Smooth muscle cell (in vitro differentiated cells): ENCODE measurements at regions not wholly inside any gene's neighbourhood (a gene's known extent, or its start where the extent isn't known, plus 50 kb on each side); places are given as distances from the start of the nearest gene placed in this dataset.
A peak's percentile ranks its signal among the peaks of the same experiment; 100 is the strongest.

Experiments
- DNase-seq: peaks from one replicate; lab custom pipeline; 2025; ENCODE audit not compliant: unreplicated experiment; lab: John Stamatoyannopoulos, UW
- H2AFZ ChIP-seq: fragments of 200-600 bp; sonication (generic); 2 replicates; pipeline ENCODE4 v1.6.0; 2016; ENCODE audit warnings: antibody characterized with exemption, low read depth, mild to moderate bottlenecking
- H3F3A ChIP-seq: fragments of 200-600 bp; sonication (generic); 2 replicates; pipeline ENCODE4 v1.6.0; 2017; ENCODE audit warnings: antibody characterized with exemption, low read depth
- H3K27ac ChIP-seq: fragments of 200-600 bp; sonication (generic); 2 replicates; pipeline ENCODE4 v1.5.1; 2016; ENCODE audit warnings: low read depth, mild to moderate bottlenecking
- H3K27me3 ChIP-seq: fragments of 200-600 bp; sonication (generic); 2 replicates; pipeline ENCODE4 v1.6.1; 2016; ENCODE audit warnings: low read depth, mild to moderate bottlenecking
- H3K36me3 ChIP-seq: fragments of 200-600 bp; sonication (generic); 2 replicates; pipeline ENCODE4 v1.5.1; 2016; ENCODE audit warnings: low read depth
- H3K4me1 ChIP-seq: fragments of 200-600 bp; sonication (generic); 2 replicates; pipeline ENCODE4 v1.5.1; 2016; ENCODE audit warnings: low read depth
- H3K4me2 ChIP-seq: fragments of 200-600 bp; sonication (generic); 2 replicates; pipeline ENCODE4 v1.6.0; 2016; ENCODE audit warnings: mild to moderate bottlenecking
- H3K4me3 ChIP-seq: fragments of 200-600 bp; sonication (generic); 2 replicates; pipeline ENCODE4 v1.5.1; 2016; ENCODE audit warnings: mild to moderate bottlenecking
- H3K79me2 ChIP-seq: fragments of 200-600 bp; sonication (generic); 2 replicates; pipeline ENCODE4 v1.6.0; 2016; ENCODE audit warnings: low read depth, mild to moderate bottlenecking
- H3K9ac ChIP-seq: fragments of 200-600 bp; sonication (generic); 2 replicates; pipeline ENCODE4 v1.6.0; 2016; ENCODE audit warnings: low read depth
- H3K9me3 ChIP-seq: fragments of 200-600 bp; sonication (generic); replicated peaks from 2 replicates; pipeline ENCODE4 v1.5.1; 2016; ENCODE audit warnings: low read depth
- H4K20me1 ChIP-seq: fragments of 200-600 bp; sonication (generic); 2 replicates; pipeline ENCODE4 v1.6.0; 2016; ENCODE audit warnings: low read depth
- CTCF ChIP-seq: fragments of 200-600 bp; sonication (generic); IDR thresholded peaks from 2 replicates; pipeline ENCODE4 v1.5.1; 2017; ENCODE audit warnings: borderline replicate concordance, mild to moderate bottlenecking, antibody characterized with exemption; ENCODE audit not compliant: insufficient read depth, poor library complexity, severe bottlenecking
- WGBS: methylation state at CpG from one replicate; pipeline ENCODE4 v1.1.7; 2016; ENCODE audit warnings: low lambda C conversion rate; 5-methylcytosine and 5-hydroxymethylcytosine counted together

GRCh38 chr1:105337420-105337819, 1587.7 kb downstream of the AMY1C start:
- Histone ChIP-seq H3K27ac (no peak overlapping the region), H3K4me2 (no peak overlapping the region), H3F3A (no peaks in the 10 kb centered on the region), H3K9ac (no peak overlapping the region), H2AFZ (no peak overlapping the region), H3K4me3 (no peak overlapping the region), H3K36me3 (no peaks in the 10 kb centered on the region), H4K20me1 (no peaks in the 10 kb centered on the region), H3K27me3 (no peaks in the 10 kb centered on the region), H3K4me1 (no peaks in the 10 kb centered on the region), H3K9me3 (no peaks in the 10 kb centered on the region), H3K79me2 (no peaks in the 10 kb centered on the region)
- no peak for TF ChIP-seq CTCF
- DNase-seq = no peak

- Histone ChIP-seq H3K9me3 (no peaks in the 10 kb centered on the region), H3K36me3 (no peaks in the 10 kb centered on the region), H3K27ac (no peak overlapping the region), H3K79me2 (no peaks in the 10 kb centered on the region), H3K4me1 (no peaks in the 10 kb centered on the region), H3K4me3 (no peak overlapping the region), H3K27me3 (no peaks in the 10 kb centered on the region), H2AFZ (no peak overlapping the region), H3K9ac (no peak overlapping the region), H3F3A (no peaks in the 10 kb centered on the region), H3K4me2 (no peak overlapping the region), H4K20me1 (no peaks in the 10 kb centered on the region)
- 87% methylated on average over 2 of the region's 2 CpGs for whole genome bisulfite sequencing
- TF ChIP-seq CTCF = no peak
- no peak for DNase-seq
Measured at GRCh38 chr1:105343317-105343716, 1593.6 kb downstream of the AMY1C start.

- Histone ChIP-seq H3K4me3 (no peak overlapping the region), H3K27me3 (no peaks in the 10 kb centered on the region), H4K20me1 (no peaks in the 10 kb centered on the region), H3K4me1 (no peaks in the 10 kb centered on the region), H3K4me2 (no peak overlapping the region), H3K9me3 (no peaks in the 10 kb centered on the region), H3F3A (no peaks in the 10 kb centered on the region), H3K79me2 (no peaks in the 10 kb centered on the region), H3K36me3 (no peaks in the 10 kb centered on the region), H2AFZ (peak overlapping the region; percentile 1), H3K27ac (no peak overlapping the region), H3K9ac (no peak overlapping the region)
- no peak for TF ChIP-seq CTCF
- DNase-seq = no peak
- 25% methylated on average over 1 of the region's 1 CpG for WGBS
Measured at GRCh38 chr1:105359457-105359856, 1609.8 kb downstream of the AMY1C start.

GRCh38 chr1:105362438-105362837, 1612.7 kb downstream of the AMY1C start:
- H3K9me3 ChIP-seq = no peaks in the 10 kb centered on the region
- H4K20me1 ChIP-seq = no peaks in the 10 kb centered on the region
- no peak for DNase-seq
- H3K79me2 ChIP-seq = no peaks in the 10 kb centered on the region
- H3K4me1 ChIP-seq = no peaks in the 10 kb centered on the region
- H3K36me3 ChIP-seq = no peaks in the 10 kb centered on the region
- no peak overlapping the region for H3K9ac ChIP-seq
- no peaks in the 10 kb centered on the region for H3K27me3 ChIP-seq
- no peak overlapping the region for H2AFZ ChIP-seq
- H3K4me3 ChIP-seq = no peak overlapping the region
- 89% methylated on average over 1 of the region's 1 CpG for WGBS
- no peak overlapping the region for H3K4me2 ChIP-seq
- no peak overlapping the region for H3K27ac ChIP-seq
- TF ChIP-seq CTCF = no peak
- H3F3A ChIP-seq = no peaks in the 10 kb centered on the region
